Keratinocyte (primary cell): ENCODE measurements at regions not wholly inside any gene's neighbourhood (a gene's known extent, or its start where the extent isn't known, plus 50 kb on each side); places are given as distances from the start of the nearest gene placed in this dataset.

ENCODE experiments used
- DNase-seq: peaks from one replicate; pipeline ENCODE4 v3.0.0-alpha.2; 2011; ENCODE audit warnings: low read depth, missing footprints, low spot score
- FAIRE-seq: peaks from 2 replicates; lab custom pipeline; 2011; peaks lifted over from hg19 to GRCh38; lab: Jason Lieb, UNC
- H2AFZ ChIP-seq: 2 replicates; pipeline ENCODE4 v1.6.0; 2012; ENCODE audit warnings: low read length, control low read depth, inconsistent platforms; ENCODE audit not compliant: control insufficient read depth
- H3K27ac ChIP-seq: 2 replicates; pipeline ENCODE4 v1.5.1; 2011; ENCODE audit warnings: low read length; ENCODE audit not compliant: control insufficient read depth, insufficient read depth
- H3K27me3 ChIP-seq: 3 replicates; pipeline ENCODE4 v1.6.0; 2011; ENCODE audit warnings: low read length; ENCODE audit not compliant: control insufficient read depth, insufficient read depth; ENCODE audit errors: extremely low read depth
- H3K36me3 ChIP-seq, 2 experiments: 2 replicates in 1 of 2; 3 replicates in 1 of 2; pipeline ENCODE4 v1.5.1; 2011; ENCODE audit warnings: low read length in 2 of 2, mild to moderate bottlenecking in 1 of 2; ENCODE audit not compliant: control insufficient read depth in 2 of 2, insufficient read depth in 2 of 2; ENCODE audit errors: extremely low read depth in 1 of 2
- H3K4me1 ChIP-seq: 3 replicates; pipeline ENCODE4 v1.5.1; 2011; ENCODE audit warnings: low read length; ENCODE audit not compliant: control insufficient read depth, insufficient read depth; ENCODE audit errors: extremely low read depth
- H3K4me2 ChIP-seq: 3 replicates; pipeline ENCODE4 v1.6.0; 2011; ENCODE audit warnings: low read depth, low read length; ENCODE audit not compliant: control insufficient read depth, insufficient read depth; ENCODE audit errors: extremely low read depth
- H3K4me3 ChIP-seq, 3 experiments: fragments of 200-600 bp in 1 of 3; sonication (generic) in 1 of 3; 2 replicates in 2 of 3; 3 replicates in 1 of 3; pipeline ENCODE4 v1.5.1; 2011 to 2016; ENCODE audit warnings: low read length in 3 of 3, mild to moderate bottlenecking in 3 of 3, control low read depth in 2 of 3, inconsistent platforms in 1 of 3, low read depth in 1 of 3, mixed read lengths in 1 of 3, mixed run types in 1 of 3, moderate library complexity in 1 of 3; ENCODE audit not compliant: control insufficient read depth in 2 of 3, insufficient read depth in 2 of 3; ENCODE audit errors: extremely low read depth in 1 of 3
- H3K79me2 ChIP-seq: 2 replicates; pipeline ENCODE4 v1.6.0; 2012; ENCODE audit warnings: low read length; ENCODE audit not compliant: control insufficient read depth, insufficient read depth
- H3K9ac ChIP-seq: 3 replicates; pipeline ENCODE4 v1.6.0; 2011; ENCODE audit warnings: low read length; ENCODE audit not compliant: control insufficient read depth, insufficient read depth; ENCODE audit errors: extremely low read depth
- H3K9me1 ChIP-seq: 3 replicates; pipeline ENCODE4 v1.6.0; 2011; ENCODE audit warnings: low read length; ENCODE audit not compliant: control insufficient read depth, insufficient read depth; ENCODE audit errors: extremely low read depth
- H3K9me3 ChIP-seq: 2 replicates; pipeline ENCODE4 v1.5.1; 2012; ENCODE audit warnings: low read depth, low read length; ENCODE audit not compliant: control insufficient read depth
- H4K20me1 ChIP-seq: 3 replicates; pipeline ENCODE4 v1.6.0; 2011; ENCODE audit warnings: low read length; ENCODE audit not compliant: control insufficient read depth, insufficient read depth; ENCODE audit errors: extremely low read depth
- CTCF ChIP-seq, 3 experiments: IDR thresholded peaks in 1 of 3; conservative IDR thresholded peaks in 1 of 3; optimal IDR thresholded peaks in 1 of 3; 2 replicates in 2 of 3; 3 replicates in 1 of 3; pipeline versions ENCODE3 to v1.5.1; 2011; ENCODE audit warnings: low read length in 3 of 3, mild to moderate bottlenecking in 3 of 3, moderate library complexity in 2 of 3, control low read depth in 1 of 3, inconsistent platforms in 1 of 3; ENCODE audit not compliant: insufficient read depth in 2 of 3; ENCODE audit errors: extremely low read depth in 1 of 3
- EZH2 ChIP-seq: IDR thresholded peaks from one replicate; pipeline ENCODE4 v1.6.1; 2012; ENCODE audit warnings: inconsistent platforms, mild to moderate bottlenecking, low read length, moderate library complexity
- dilution Hi-C: fragments of 300-500 bp; cut with MboI; formaldehyde crosslinking; loops from one replicate; pipeline ENCODE4 v1.7.0; 2020; ENCODE audit warnings: low sequenced_read_pairs; ENCODE audit not compliant: extremely low pct_ligation_motif_present

GRCh38 chr3:72319194-72320094 is 528.8 kb downstream of the SHQ1 start:
- no peaks in the 10 kb centered on the region for H3K9me1 ChIP-seq
- dilution Hi-C loops: no loop called here
- peak overlapping the region; percentile 33 for H2AFZ ChIP-seq
- no peak overlapping the region for H3K4me3 ChIP-seq
- no peaks in the 10 kb centered on the region for H3K27me3 ChIP-seq
- DNase-seq: peak; percentile 7
- peak overlapping the region; percentile 22 for H3K4me2 ChIP-seq
- H3K4me1 ChIP-seq: peaks cover 12% of the 10 kb centered on the region
- no peak for FAIRE-seq
- TF ChIP-seq CTCF (optimal IDR thresholded peaks at IDR 0.05 in 1 of 3, IDR thresholded peaks at IDR 0.05 in 1 of 3, conservative IDR thresholded peaks at IDR 0.05 in 1 of 3; ENCODE audit: extremely low read depth in 1 of 3, insufficient read depth in 2 of 3, low read length in 3 of 3) (no peak), EZH2 (no peak)
- H3K27ac ChIP-seq: no peak overlapping the region
- no peaks in the 10 kb centered on the region for H3K79me2 ChIP-seq
- no peaks in the 10 kb centered on the region for H3K9me3 ChIP-seq
- no peaks in the 10 kb centered on the region for H4K20me1 ChIP-seq
- H3K9ac ChIP-seq: no peak overlapping the region
- no peaks in the 10 kb centered on the region for H3K36me3 ChIP-seq

- DNase-seq: no peak
These were observed 529.6 kb downstream of the SHQ1 start for GRCh38 chr3:72318504-72319193.

More at GRCh38 chr3:72318504-72319193, 529.6 kb downstream of the SHQ1 start:
- Histone ChIP-seq H3K4me3 (no peak overlapping the region), H3K9me3 (no peaks in the 10 kb centered on the region), H3K9me1 (no peaks in the 10 kb centered on the region), H3K27me3 (no peaks in the 10 kb centered on the region), H4K20me1 (no peaks in the 10 kb centered on the region), H3K79me2 (no peaks in the 10 kb centered on the region), H3K36me3 (no peaks in the 10 kb centered on the region), H3K27ac (no peak overlapping the region), H2AFZ (peak overlapping the region; percentile 33), H3K9ac (no peak overlapping the region), H3K4me2 (peak overlapping the region; percentile 22), H3K4me1 (peaks cover 11% of the 10 kb centered on the region)
- dilution Hi-C loops: no loop called here
- no peak for FAIRE-seq
- no peak for TF ChIP-seq EZH2
- TF ChIP-seq CTCF (optimal IDR thresholded peaks at IDR 0.05 in 1 of 3, IDR thresholded peaks at IDR 0.05 in 1 of 3, conservative IDR thresholded peaks at IDR 0.05 in 1 of 3; ENCODE audit: extremely low read depth in 1 of 3, insufficient read depth in 2 of 3, low read length in 3 of 3): no peak
